Astrocyte of the hippocampus (primary cell): ENCODE measurements at regions not wholly inside any gene's neighbourhood (a gene's known extent, or its start where the extent isn't known, plus 50 kb on each side); places are given as distances from the start of the nearest gene placed in this dataset.
A peak's percentile ranks its signal among the peaks of the same experiment; 100 is the strongest.
"Not testable (repeated sequence)": the region's sequence is repeated elsewhere in the genome, so short reads cannot be mapped to it uniquely, and the experiment has no call there.

Source experiments
- DNase-seq: peaks from one replicate; pipeline ENCODE4 v3.0.0; 2011; ENCODE audit warnings: low read depth, low spot score

- not testable (repeated sequence) for DNase-seq
These were observed 554.6 kb upstream of the LUZP2 start for GRCh38 chr11:23942117-23942815.

- DNase-seq: no peak
These were observed 551.9 kb upstream of the LUZP2 start for GRCh38 chr11:23944923-23945322.

GRCh38 chr11:23947883-23948282, 549.0 kb upstream of the LUZP2 start:
- no peak for DNase-seq

GRCh38 chr11:23948851-23949250, 548.0 kb upstream of the LUZP2 start:
- no peak for DNase-seq

- no peak for DNase-seq
These were observed 542.7 kb upstream of the LUZP2 start for GRCh38 chr11:23953951-23954710.

GRCh38 chr11:23954730-23955129, 542.1 kb upstream of the LUZP2 start:
- DNase-seq: no peak

GRCh38 chr11:23956586-23956985, 540.3 kb upstream of the LUZP2 start:
- no peak for DNase-seq

- DNase-seq: no peak
These were observed 539.5 kb upstream of the LUZP2 start for GRCh38 chr11:23957314-23957713.

GRCh38 chr11:23959462-23959861, 537.4 kb upstream of the LUZP2 start:
- DNase-seq: peak; percentile 67

GRCh38 chr11:23961503-23962338, 535.1 kb upstream of the LUZP2 start:
- DNase-seq: no peak

GRCh38 chr11:23973244-23973643, 523.6 kb upstream of the LUZP2 start:
- DNase-seq: peak; percentile 58

GRCh38 chr11:23974051-23974450, 522.8 kb upstream of the LUZP2 start:
- DNase-seq: peak; percentile 26

GRCh38 chr11:23974601-23975000, 522.3 kb upstream of the LUZP2 start:
- no peak for DNase-seq

- DNase-seq: peak; percentile 32
These were observed 520.4 kb upstream of the LUZP2 start for GRCh38 chr11:23976426-23976825.

GRCh38 chr11:23976841-23977271, 520.0 kb upstream of the LUZP2 start:
- peak; percentile 51 for DNase-seq

- DNase-seq: peak; percentile 83
These were observed 508.4 kb upstream of the LUZP2 start for GRCh38 chr11:23988381-23989006.

GRCh38 chr11:23990346-23991164, 506.3 kb upstream of the LUZP2 start:
- no peak for DNase-seq

- peak; percentile 38 for DNase-seq
These were observed 505.7 kb upstream of the LUZP2 start for GRCh38 chr11:23991165-23991539.

GRCh38 chr11:23995891-23996290, 501.0 kb upstream of the LUZP2 start:
- peak; percentile 16 for DNase-seq

GRCh38 chr11:23997356-23997755, 499.5 kb upstream of the LUZP2 start:
- DNase-seq: no peak
